ENCODE measurements at regions not wholly inside any gene's neighbourhood (a gene's known extent, or its start where the extent isn't known, plus 50 kb on each side); places are given as distances from the start of the nearest gene placed in this dataset.

- TF ChIP-seq EZH2 (IDR thresholded peaks at IDR 0.05; ENCODE audit: insufficient read depth, poor library complexity, severe bottlenecking), result no peak
- no peak for TF ChIP-seq EZH2phosphoT487 (IDR thresholded peaks at IDR 0.05; ENCODE audit: insufficient read depth, low read depth)
Observed at GRCh38 chr4:79526641-79527565, 118.9 kb upstream of the GK2 start.
